Tibial artery (tissue), 4 donors: ENCODE measurements at regions not wholly inside any gene's neighbourhood (a gene's known extent, or its start where the extent isn't known, plus 50 kb on each side); places are given as distances from the start of the nearest gene placed in this dataset.

Experiments used
- DNase-seq, 2 donors: peaks; one replicate each; pipeline ENCODE4 v3.0.0-alpha.2; 2019
- H3K27ac ChIP-seq, 2 donors: fragments of 200-600 bp; sonication (generic) in 1 of 2; 1 replicate in 1 of 2; 2 replicates in 1 of 2; pipeline ENCODE4 v1.5.1; 2018 to 2019; ENCODE audit warnings: mild to moderate bottlenecking in 1 of 2
- H3K27me3 ChIP-seq, 2 donors: fragments of 200-600 bp; sonication (generic) in 1 of 2; one replicate each; pipeline versions ENCODE4 v1.5.1 to v1.6.0; 2016 to 2019
- H3K36me3 ChIP-seq, 3 donors: fragments of 200-600 bp; sonication (generic) in 2 of 3; one replicate each; pipeline ENCODE4 v1.5.1; 2016 to 2019; ENCODE audit warnings: mild to moderate bottlenecking in 2 of 3
- H3K4me1 ChIP-seq, 4 donors: fragments of 200-600 bp; sonication (generic) in 2 of 4; 1 replicate in 3 of 4; 2 replicates in 1 of 4; pipeline ENCODE4 v1.5.1; 2016 to 2019
- H3K4me3 ChIP-seq, 2 donors: fragments of 200-600 bp; sonication (generic) in 1 of 2; 1 replicate in 1 of 2; 2 replicates in 1 of 2; pipeline ENCODE4 v1.5.1; 2018 to 2019; ENCODE audit warnings: mild to moderate bottlenecking in 2 of 2
- H3K9me3 ChIP-seq, 3 donors: fragments of 200-600 bp; sonication (generic) in 1 of 3; one replicate each; pipeline ENCODE4 v1.5.1; 2016 to 2019
- CTCF ChIP-seq, 2 experiments: fragments of 200-600 bp in 1 of 2; fragments of 450-650 bp in 1 of 2; IDR thresholded peaks; one replicate each; pipeline ENCODE4 v1.5.1; 2017 to 2019; ENCODE audit warnings: antibody characterized with exemption in 2 of 2, mild to moderate bottlenecking in 1 of 2, moderate library complexity in 1 of 2
- intact Hi-C: fragments of 100-400 bp; cut with DNase I; formaldehyde crosslinking; loops from one replicate; pipeline ENCODE4 v1.15.0; 2023; ENCODE audit warnings: low total_unique reads

- DNase-seq: no peak
- Histone ChIP-seq H3K9me3 (no peaks in the 10 kb centered on the region), H3K27me3 (no peaks in the 10 kb centered on the region), H3K36me3 (no peaks in the 10 kb centered on the region), H3K4me3 (no peak overlapping the region), H3K4me1 (peaks cover 0 to 10% (median 3%) of the 10 kb centered on the region in 4 donors), H3K27ac (peak overlapping the region in 1 of 2 donors; percentile 39)
- no peak for TF ChIP-seq CTCF (IDR thresholded peaks at IDR 0.05)
- intact Hi-C loops: no loop called here
Measured at GRCh38 chr6:11391934-11392777, 145.4 kb upstream of the TMEM170B start.

GRCh38 chr6:11389977-11390376 lies 147.6 kb upstream of the TMEM170B start:
- no peak for TF ChIP-seq CTCF (IDR thresholded peaks at IDR 0.05)
- intact Hi-C loops: no loop called here
- H3K4me3 ChIP-seq: no peak overlapping the region
- no peak for DNase-seq
- H3K27me3 ChIP-seq: no peaks in the 10 kb centered on the region
- H3K36me3 ChIP-seq: no peaks in the 10 kb centered on the region
- no peak overlapping the region for H3K27ac ChIP-seq
- no peaks in the 10 kb centered on the region for H3K9me3 ChIP-seq
- peaks cover 0 to 10% (median 3%) of the 10 kb centered on the region in 4 donors for H3K4me1 ChIP-seq

- DNase-seq: no peak
- H3K27me3 ChIP-seq: no peaks in the 10 kb centered on the region
- H3K4me3 ChIP-seq: no peak overlapping the region
- H3K9me3 ChIP-seq: no peaks in the 10 kb centered on the region
- intact Hi-C loops: no loop called here
- TF ChIP-seq CTCF (IDR thresholded peaks at IDR 0.05): no peak
- H3K27ac ChIP-seq: no peak overlapping the region
- peaks cover 0 to 12% (median 5%) of the 10 kb centered on the region in 4 donors for H3K4me1 ChIP-seq
- no peaks in the 10 kb centered on the region for H3K36me3 ChIP-seq
Measured at GRCh38 chr6:11388983-11389944, 148.3 kb upstream of the TMEM170B start.

- no peak for TF ChIP-seq CTCF (IDR thresholded peaks at IDR 0.05)
- no peak for DNase-seq
- Histone ChIP-seq H3K36me3 (no peaks in the 10 kb centered on the region), H3K4me3 (no peak overlapping the region), H3K27ac (no peak overlapping the region), H3K4me1 (peaks cover 0 to 14% (median 5%) of the 10 kb centered on the region in 4 donors), H3K27me3 (no peaks in the 10 kb centered on the region), H3K9me3 (no peaks in the 10 kb centered on the region)
- intact Hi-C loops: no loop called here
Measured at GRCh38 chr6:11387707-11388430, 149.7 kb upstream of the TMEM170B start.

- Histone ChIP-seq H3K4me1 (peaks cover 0 to 11% (median 5%) of the 10 kb centered on the region in 4 donors), H3K36me3 (no peaks in the 10 kb centered on the region), H3K27ac (no peak overlapping the region), H3K9me3 (no peaks in the 10 kb centered on the region), H3K4me3 (no peak overlapping the region), H3K27me3 (no peaks in the 10 kb centered on the region)
- intact Hi-C loops: no loop called here
- no peak for TF ChIP-seq CTCF (IDR thresholded peaks at IDR 0.05)
- no peak for DNase-seq
Measured at GRCh38 chr6:11386726-11387125, 150.8 kb upstream of the TMEM170B start.
